NB4 (cell line): ENCODE measurements at regions not wholly inside any gene's neighbourhood (a gene's known extent, or its start where the extent isn't known, plus 50 kb on each side); places are given as distances from the start of the nearest gene placed in this dataset.

ENCODE experiments used
- POLR2A ChIP-seq: IDR thresholded peaks from 2 replicates; pipeline ENCODE4 v1.6.1; 2011; ENCODE audit warnings: mild to moderate bottlenecking; ENCODE audit not compliant: insufficient read length; ENCODE audit errors: extremely low read depth
- TF ChIP-seq, protein P1 (sequence below): IDR thresholded peaks from one replicate; pipeline ENCODE4 v1.5.1; 2012; ENCODE audit warnings: low read depth, low read length
- TF ChIP-seq, protein P2 (sequence below): IDR thresholded peaks from 2 replicates; pipeline ENCODE4 v1.6.1; 2011; ENCODE audit warnings: low read depth, low read length

DNA sequence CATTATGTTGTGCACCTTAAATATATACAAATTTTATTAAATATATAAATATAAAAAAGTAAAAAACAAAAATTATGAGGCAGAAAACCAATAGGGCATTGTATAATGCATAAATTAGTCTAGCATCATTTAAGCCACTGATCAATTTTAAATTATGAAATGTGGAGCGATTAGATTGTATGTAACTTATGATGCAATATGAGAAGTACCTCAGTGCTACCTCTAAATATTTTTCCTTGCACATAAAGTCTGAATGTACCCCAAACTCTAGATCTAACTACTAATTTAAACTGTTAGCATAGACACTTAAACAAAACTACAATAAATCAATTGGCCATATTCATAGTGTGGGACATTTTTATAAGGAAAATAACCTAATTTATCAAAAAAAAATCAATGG lies 1178.5 kb upstream of the MIR17HG start:
- TF ChIP-seq, protein P1, sequence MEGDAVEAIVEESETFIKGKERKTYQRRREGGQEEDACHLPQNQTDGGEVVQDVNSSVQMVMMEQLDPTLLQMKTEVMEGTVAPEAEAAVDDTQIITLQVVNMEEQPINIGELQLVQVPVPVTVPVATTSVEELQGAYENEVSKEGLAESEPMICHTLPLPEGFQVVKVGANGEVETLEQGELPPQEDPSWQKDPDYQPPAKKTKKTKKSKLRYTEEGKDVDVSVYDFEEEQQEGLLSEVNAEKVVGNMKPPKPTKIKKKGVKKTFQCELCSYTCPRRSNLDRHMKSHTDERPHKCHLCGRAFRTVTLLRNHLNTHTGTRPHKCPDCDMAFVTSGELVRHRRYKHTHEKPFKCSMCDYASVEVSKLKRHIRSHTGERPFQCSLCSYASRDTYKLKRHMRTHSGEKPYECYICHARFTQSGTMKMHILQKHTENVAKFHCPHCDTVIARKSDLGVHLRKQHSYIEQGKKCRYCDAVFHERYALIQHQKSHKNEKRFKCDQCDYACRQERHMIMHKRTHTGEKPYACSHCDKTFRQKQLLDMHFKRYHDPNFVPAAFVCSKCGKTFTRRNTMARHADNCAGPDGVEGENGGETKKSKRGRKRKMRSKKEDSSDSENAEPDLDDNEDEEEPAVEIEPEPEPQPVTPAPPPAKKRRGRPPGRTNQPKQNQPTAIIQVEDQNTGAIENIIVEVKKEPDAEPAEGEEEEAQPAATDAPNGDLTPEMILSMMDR, result no peak
- TF ChIP-seq, protein P2, sequence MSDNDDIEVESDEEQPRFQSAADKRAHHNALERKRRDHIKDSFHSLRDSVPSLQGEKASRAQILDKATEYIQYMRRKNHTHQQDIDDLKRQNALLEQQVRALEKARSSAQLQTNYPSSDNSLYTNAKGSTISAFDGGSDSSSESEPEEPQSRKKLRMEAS, result no peak
- no peak for TF ChIP-seq POLR2A
